HG03575 (cell line): ENCODE measurements at regions not wholly inside any gene's neighbourhood (a gene's known extent, or its start where the extent isn't known, plus 50 kb on each side); places are given as distances from the start of the nearest gene placed in this dataset.

Source experiments
- ATAC-seq: cut with Tn5 transposase; IDR thresholded peaks from one replicate; pipeline ENCODE4 v1.9.1; 2021; ENCODE audit not compliant: unreplicated experiment, insufficient number of reproducible peaks, low FRiP score; ENCODE audit errors: extremely low read depth

- ATAC-seq, result no peak
Measured at GRCh38 chr4:133921280-133922195, 280.1 kb downstream of the PABPC4L start.

GRCh38 chr4:133920236-133920635 is 281.4 kb downstream of the PABPC4L start:
- no peak for ATAC-seq

GRCh38 chr4:133910165-133910564 is 291.4 kb downstream of the PABPC4L start:
- no peak for ATAC-seq

GRCh38 chr4:133903029-133903428 is 298.6 kb downstream of the PABPC4L start:
- no peak for ATAC-seq

GRCh38 chr4:133891011-133891410 is 310.6 kb downstream of the PABPC4L start:
- ATAC-seq, result no peak

- ATAC-seq, result no peak
Measured at GRCh38 chr4:133887723-133888122, 313.9 kb downstream of the PABPC4L start.

GRCh38 chr4:133869486-133869885 is 332.1 kb downstream of the PABPC4L start:
- ATAC-seq, result no peak

- no peak for ATAC-seq
Measured at GRCh38 chr4:133868856-133869255, 332.7 kb downstream of the PABPC4L start.

GRCh38 chr4:133866328-133866699 is 335.3 kb downstream of the PABPC4L start:
- no peak for ATAC-seq

- ATAC-seq, result no peak
Measured at GRCh38 chr4:133865612-133866327, 335.8 kb downstream of the PABPC4L start.

GRCh38 chr4:133863153-133863552 is 338.4 kb downstream of the PABPC4L start:
- no peak for ATAC-seq

- ATAC-seq, result no peak
Measured at GRCh38 chr4:133856731-133857355, 344.7 kb downstream of the PABPC4L start.

- no peak for ATAC-seq
Measured at GRCh38 chr4:133855001-133855400, 346.6 kb downstream of the PABPC4L start.

GRCh38 chr4:133839326-133839725 is 362.3 kb downstream of the PABPC4L start:
- no peak for ATAC-seq

GRCh38 chr4:133823177-133823576 is 378.4 kb downstream of the PABPC4L start:
- ATAC-seq, result no peak

GRCh38 chr4:133812954-133813353 is 388.6 kb downstream of the PABPC4L start:
- no peak for ATAC-seq

GRCh38 chr4:133812236-133812635 is 389.4 kb downstream of the PABPC4L start:
- ATAC-seq, result no peak

GRCh38 chr4:133808151-133808550 is 393.4 kb downstream of the PABPC4L start:
- ATAC-seq, result no peak

GRCh38 chr4:133803341-133803740 is 398.2 kb downstream of the PABPC4L start:
- no peak for ATAC-seq
